Lung (tissue), 11 donors: ENCODE measurements at regions not wholly inside any gene's neighbourhood (a gene's known extent, or its start where the extent isn't known, plus 50 kb on each side); places are given as distances from the start of the nearest gene placed in this dataset.

ENCODE experiments used
- ATAC-seq: fragments of 200-7000 bp; cut with Tn5 transposase; one replicate; pipeline ENCODE4 v1.9.1; 2020; ENCODE audit warnings: moderate number of reproducible peaks; ENCODE audit not compliant: insufficient read depth, low FRiP score
- DNase-seq, 3 donors: peaks; one replicate each; pipeline ENCODE4 v3.0.0-alpha.2; 2013 to 2017
- H3K27ac ChIP-seq, 2 donors: one replicate each; pipeline ENCODE4 v1.5.1; 2013; ENCODE audit warnings: mild to moderate bottlenecking in 2 of 2, moderate library complexity in 2 of 2, control low read depth in 1 of 2, inconsistent platforms in 1 of 2, low read depth in 1 of 2, low read length in 1 of 2
- H3K27me3 ChIP-seq, 3 donors: one replicate each; pipeline ENCODE4 v1.5.1; 2013; ENCODE audit warnings: low read length in 2 of 3; ENCODE audit not compliant: control insufficient read depth in 3 of 3, insufficient read depth in 3 of 3
- H3K36me3 ChIP-seq, 4 donors: one replicate each; pipeline ENCODE4 v1.5.1; 2013; ENCODE audit warnings: low read length in 4 of 4, mild to moderate bottlenecking in 1 of 4, moderate library complexity in 1 of 4; ENCODE audit not compliant: control insufficient read depth in 4 of 4, insufficient read depth in 4 of 4
- H3K4me1 ChIP-seq, 5 donors: one replicate each; pipeline ENCODE4 v1.5.1; 2013; ENCODE audit warnings: low read length in 5 of 5, mild to moderate bottlenecking in 2 of 5, moderate library complexity in 1 of 5; ENCODE audit not compliant: control insufficient read depth in 5 of 5, insufficient read depth in 5 of 5
- H3K4me3 ChIP-seq: one replicate; pipeline ENCODE4 v1.5.1; 2013; ENCODE audit warnings: mild to moderate bottlenecking, control low read depth, moderate library complexity
- H3K9ac ChIP-seq, 2 donors: one replicate each; pipeline ENCODE4 v1.5.1; 2013; ENCODE audit warnings: low read length in 2 of 2, control low read depth in 1 of 2; ENCODE audit not compliant: insufficient read depth in 1 of 2
- H3K9me3 ChIP-seq, 4 donors: one replicate each; pipeline ENCODE4 v1.5.1; 2013; ENCODE audit warnings: low read length in 3 of 4, mild to moderate bottlenecking in 1 of 4, moderate library complexity in 1 of 4; ENCODE audit not compliant: control insufficient read depth in 4 of 4, insufficient read depth in 3 of 4
- CTCF ChIP-seq: IDR thresholded peaks from 2 replicates; pipeline ENCODE4 v1.5.1; 2012; ENCODE audit warnings: mild to moderate bottlenecking; ENCODE audit errors: control extremely low read depth, extremely low read depth
- WGBS, 2 donors: extraction: QIAGEN DNeasy Blood & Tissue Kit; methylation state at CpG; one replicate each; pipeline ENCODE4 v1.1.7; 2013; 5-methylcytosine and 5-hydroxymethylcytosine counted together
- donor health status: control.
- donor health status: control.
- donor health status: Bipolar disorder and iron deficiency.
- donor health status: healthy.
- donor health status: DM: yes; HTN: yes; CAD: no.

- H3K4me3 ChIP-seq = no peak overlapping the region
- no peak overlapping the region for H3K9ac ChIP-seq
- H3K36me3 ChIP-seq = no peaks in the 10 kb centered on the region
- no peaks in the 10 kb centered on the region for H3K27me3 ChIP-seq
- no peaks in the 10 kb centered on the region for H3K9me3 ChIP-seq
- no peaks in the 10 kb centered on the region for H3K4me1 ChIP-seq
- no peak for TF ChIP-seq CTCF
- no peak for DNase-seq
- no peak for ATAC-seq
- no peak overlapping the region for H3K27ac ChIP-seq
- 90 to 91% methylated on average over 3 of the region's 3 CpGs for WGBS, 2 donors
These were observed 111.5 kb upstream of the IGLL5 start for GRCh38 chr22:22776121-22776520.

- ATAC-seq = no peak
- no peaks in the 10 kb centered on the region for H3K36me3 ChIP-seq
- H3K9ac ChIP-seq = no peak overlapping the region
- no peak for DNase-seq
- H3K27ac ChIP-seq = no peak overlapping the region
- no peak overlapping the region for H3K4me3 ChIP-seq
- 89 to 95% methylated on average over 4 of the region's 4 CpGs for whole genome bisulfite sequencing, 2 donors
- no peak for TF ChIP-seq CTCF
- no peaks in the 10 kb centered on the region for H3K4me1 ChIP-seq
- H3K9me3 ChIP-seq = no peaks in the 10 kb centered on the region
- no peaks in the 10 kb centered on the region for H3K27me3 ChIP-seq
These were observed 108.4 kb upstream of the IGLL5 start for GRCh38 chr22:22779213-22779612.

- no peak for ATAC-seq
- 64 to 74% methylated on average over 3 of the region's 3 CpGs for WGBS, 2 donors
These were observed 104.0 kb upstream of the IGLL5 start for GRCh38 chr22:22783575-22783974.

More at GRCh38 chr22:22783575-22783974, 104.0 kb upstream of the IGLL5 start:
- Histone ChIP-seq H3K9me3 (no peaks in the 10 kb centered on the region), H3K36me3 (no peaks in the 10 kb centered on the region), H3K27ac (no peak overlapping the region), H3K4me3 (no peak overlapping the region), H3K9ac (no peak overlapping the region), H3K27me3 (no peaks in the 10 kb centered on the region), H3K4me1 (peaks cover 0 to 5% (median 0%) of the 10 kb centered on the region in 5 donors)
- no peak for TF ChIP-seq CTCF
- DNase-seq = no peak
